RWPE1 (cell line): ENCODE measurements at regions not wholly inside any gene's neighbourhood (a gene's known extent, or its start where the extent isn't known, plus 50 kb on each side); places are given as distances from the start of the nearest gene placed in this dataset.

Experiments
- CTCF ChIA-PET: fragments of 350-600 bp; sonication (Branson Sonifier 250); formaldehyde crosslinking; extraction: SDS; loops from one replicate; lab custom pipeline; 2021; lab: Yijun Ruan, JAX
- POLR2A ChIA-PET: fragments of 400-600 bp; formaldehyde crosslinking; extraction: SDS; loops from one replicate; lab custom pipeline; 2020; ENCODE audit warnings: antibody characterized with exemption; ENCODE audit not compliant: low non-redundant PET; lab: Yijun Ruan, JAX
- DNase-seq: peaks from one replicate; pipeline ENCODE4 v3.0.0; 2012; ENCODE audit warnings: low spot score
- H3K27ac ChIP-seq: fragments of 450-650 bp; 2 replicates; pipeline ENCODE4 v1.5.1; 2017
- CTCF ChIP-seq: fragments of 450-650 bp; conservative IDR thresholded peaks from 2 replicates; pipeline ENCODE4 v1.5.1; 2017; ENCODE audit warnings: low read depth, mild to moderate bottlenecking

- CTCF ChIA-PET: no interaction called here
- POLR2A ChIA-PET: no interaction called here
- no peak for TF ChIP-seq CTCF
These were observed 1054.5 kb upstream of the FANCL start for GRCh38 chr2:59295524-59296162.

GRCh38 chr2:59288771-59289170 is 1047.6 kb upstream of the FANCL start:
- no peak overlapping the region for H3K27ac ChIP-seq
- ChIA-PET POLR2A (no interaction called here), CTCF (no interaction called here)
- no peak for DNase-seq
- TF ChIP-seq CTCF: no peak

More at GRCh38 chr2:59295524-59296162, 1054.5 kb upstream of the FANCL start:
- no peak for DNase-seq
- no peak overlapping the region for H3K27ac ChIP-seq

- ChIA-PET POLR2A (no interaction called here), CTCF (interaction anchor here (0.6 to 0.7 kb wide), 3 partner anchors 26 to 1709 kb away, joined by 3 read pairs; no protein-coding TSS in a partner anchor)
- DNase-seq: no peak
- no peak for TF ChIP-seq CTCF
- no peak overlapping the region for H3K27ac ChIP-seq
These were observed 1041.4 kb upstream of the FANCL start for GRCh38 chr2:59282374-59283057.

GRCh38 chr2:59277671-59278070 is 1036.5 kb upstream of the FANCL start:
- TF ChIP-seq CTCF: no peak
- DNase-seq: no peak
- ChIA-PET CTCF (no interaction called here), POLR2A (no interaction called here)
- H3K27ac ChIP-seq: no peak overlapping the region

DNA sequence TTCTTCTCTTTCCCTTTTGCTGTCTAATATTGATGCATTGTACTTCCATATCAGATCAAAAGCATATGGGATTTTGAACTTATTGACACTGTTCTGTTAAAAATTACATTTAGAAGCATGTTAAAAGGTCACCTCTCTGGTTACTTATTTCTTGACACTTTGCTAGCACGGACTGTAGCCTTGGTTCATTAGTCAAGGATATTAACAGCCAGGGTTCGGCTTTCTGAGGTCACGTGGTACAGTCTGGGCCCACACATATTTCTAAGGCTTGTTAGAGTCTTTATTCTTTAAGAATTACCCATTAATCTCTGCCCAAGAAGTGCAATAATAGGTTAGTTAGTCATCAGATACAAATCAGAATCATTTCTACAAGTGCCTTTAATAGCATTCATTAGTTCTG is 1035.8 kb upstream of the FANCL start:
- H3K27ac ChIP-seq: no peak overlapping the region
- ChIA-PET CTCF (no interaction called here), POLR2A (no interaction called here)
- TF ChIP-seq CTCF: no peak
- no peak for DNase-seq

DNA sequence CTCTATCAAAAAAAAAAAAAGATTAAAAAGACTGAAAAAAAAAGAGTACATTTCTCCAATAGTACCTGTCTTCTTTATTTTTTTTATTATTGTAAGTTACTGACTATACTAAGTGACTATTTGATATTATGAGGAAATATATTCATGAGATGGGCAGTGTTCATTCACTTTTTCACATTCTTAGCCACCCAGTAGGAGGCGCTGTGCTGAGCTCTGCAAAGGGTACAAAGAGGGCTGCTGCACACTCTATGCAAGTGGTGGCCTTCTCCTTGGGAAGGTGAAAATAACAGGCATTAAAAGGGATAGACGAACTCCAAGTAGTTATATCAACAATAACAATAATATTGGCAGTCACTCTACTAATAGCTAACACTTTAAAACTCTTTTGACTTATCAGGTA is 1034.9 kb upstream of the FANCL start:
- DNase-seq: no peak
- ChIA-PET POLR2A (no interaction called here), CTCF (no interaction called here)
- TF ChIP-seq CTCF: no peak
- no peak overlapping the region for H3K27ac ChIP-seq
